HG03097 (cell line): ENCODE measurements at regions not wholly inside any gene's neighbourhood (a gene's known extent, or its start where the extent isn't known, plus 50 kb on each side); places are given as distances from the start of the nearest gene placed in this dataset.

ENCODE experiments used
- ATAC-seq: cut with Tn5 transposase; IDR thresholded peaks from one replicate; pipeline ENCODE4 v1.9.1; 2021; ENCODE audit not compliant: unreplicated experiment, low FRiP score

DNA sequence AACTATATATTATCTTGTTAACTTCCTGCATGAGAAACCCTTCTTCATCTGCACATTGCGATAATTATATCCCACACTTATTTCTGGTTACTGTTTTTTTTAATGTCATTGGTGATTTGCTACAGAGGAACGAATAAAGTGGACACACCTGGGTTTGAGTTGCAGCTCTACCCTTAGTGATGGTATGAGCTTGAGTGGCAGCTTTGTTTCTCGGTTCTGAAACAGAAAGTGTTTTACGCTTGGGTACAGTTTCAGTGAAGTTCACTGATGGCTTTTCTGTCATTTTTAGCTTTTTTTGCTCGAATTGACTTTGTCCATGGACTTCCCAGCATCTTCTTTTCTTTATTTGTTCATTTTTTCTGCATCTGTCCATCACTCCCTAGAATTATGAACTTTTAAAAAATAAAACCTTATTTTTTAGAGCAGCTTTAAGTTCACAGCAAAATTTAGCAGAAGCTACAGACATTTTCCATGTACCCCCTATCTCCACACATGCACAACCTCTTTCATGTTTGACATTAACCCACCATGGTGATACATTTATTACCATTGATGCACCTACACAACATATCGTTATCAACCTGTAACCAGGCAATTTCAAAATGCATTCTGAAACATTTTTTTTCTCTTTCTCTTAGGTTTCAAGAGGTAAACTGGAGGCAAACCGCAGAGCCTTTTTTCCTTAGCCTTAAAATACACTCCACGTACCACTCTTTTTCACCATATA is 1041.6 kb upstream of the PRKX start:
- ATAC-seq, result peak; percentile 81

DNA sequence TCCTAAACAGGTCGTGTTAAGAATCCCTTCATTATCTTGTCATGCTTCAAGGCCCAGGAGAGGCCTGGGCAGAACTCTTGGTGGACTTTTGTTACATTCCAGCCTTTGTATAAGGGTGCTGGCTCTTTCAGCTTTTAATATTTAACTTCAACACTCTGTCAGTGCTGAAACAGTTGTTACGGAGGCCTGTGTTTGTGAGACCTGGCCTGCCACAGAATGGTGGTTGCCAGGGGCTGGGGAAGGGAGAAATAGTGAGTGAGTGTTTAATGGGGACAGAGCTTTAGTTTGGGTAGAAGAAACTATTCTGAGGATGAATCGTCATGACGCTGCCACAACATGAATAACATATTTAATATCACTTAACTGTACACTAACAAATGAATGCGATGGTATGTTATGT is 1027.6 kb upstream of the PRKX start:
- no peak for ATAC-seq

DNA sequence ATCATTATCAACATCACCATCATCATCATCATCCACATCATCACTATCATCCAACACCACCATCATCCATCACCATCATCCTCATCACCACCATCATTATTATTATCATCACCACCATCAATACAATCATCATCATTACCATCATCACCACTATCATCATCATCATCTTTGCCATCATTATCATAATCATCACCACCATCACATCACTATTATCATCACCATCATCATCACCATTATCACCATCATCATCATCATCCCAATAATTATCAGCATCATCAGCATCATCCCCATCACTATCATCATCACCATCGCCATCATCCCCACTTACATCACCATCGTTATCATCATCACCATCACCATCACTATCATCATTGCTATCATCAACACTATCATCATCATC is 1021.9 kb upstream of the PRKX start:
- no peak for ATAC-seq

DNA sequence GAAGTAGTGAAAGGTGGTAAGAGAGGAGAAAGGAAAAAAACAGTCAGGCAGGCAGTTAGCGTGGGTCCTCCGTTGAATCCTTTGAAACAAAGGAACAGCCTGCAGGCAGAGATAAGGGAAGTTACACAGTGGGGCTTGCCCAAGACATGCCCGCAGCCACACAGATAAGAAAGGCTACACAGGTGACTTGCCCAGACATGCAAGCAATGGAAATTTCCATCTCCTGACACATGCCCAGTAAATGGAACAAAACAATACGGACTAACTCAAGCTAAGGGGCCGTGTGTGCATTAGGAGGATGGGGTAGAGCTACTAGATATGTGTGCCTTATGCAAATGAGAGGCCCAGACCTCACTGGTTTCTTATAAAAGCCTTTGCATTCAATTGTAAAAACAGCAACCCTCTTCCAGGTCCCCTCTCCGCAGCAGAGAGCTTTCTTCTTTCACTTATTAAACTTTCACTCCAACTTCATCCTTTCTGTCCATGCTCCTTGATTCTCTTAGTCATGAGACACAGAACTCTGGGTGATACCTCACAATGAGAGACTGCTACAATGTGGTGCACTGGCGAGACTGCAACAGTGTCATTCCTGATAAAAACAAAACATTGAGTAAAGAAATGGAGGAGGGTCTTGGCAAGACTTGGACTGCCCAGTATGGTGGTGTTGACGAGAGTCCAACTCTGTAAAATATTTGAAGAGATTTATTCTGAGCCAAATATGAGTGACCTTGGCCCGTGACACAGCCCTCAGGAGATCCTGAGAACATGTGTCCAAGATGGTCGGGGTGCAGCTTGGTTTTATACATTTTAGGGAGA is 997.4 kb upstream of the PRKX start:
- no peak for ATAC-seq

- no peak for ATAC-seq
Measured at GRCh38 chrX:4708970-4709760, 995.7 kb upstream of the PRKX start.

- no peak for ATAC-seq
Measured at GRCh38 chrX:4706961-4707360, 993.5 kb upstream of the PRKX start.

DNA sequence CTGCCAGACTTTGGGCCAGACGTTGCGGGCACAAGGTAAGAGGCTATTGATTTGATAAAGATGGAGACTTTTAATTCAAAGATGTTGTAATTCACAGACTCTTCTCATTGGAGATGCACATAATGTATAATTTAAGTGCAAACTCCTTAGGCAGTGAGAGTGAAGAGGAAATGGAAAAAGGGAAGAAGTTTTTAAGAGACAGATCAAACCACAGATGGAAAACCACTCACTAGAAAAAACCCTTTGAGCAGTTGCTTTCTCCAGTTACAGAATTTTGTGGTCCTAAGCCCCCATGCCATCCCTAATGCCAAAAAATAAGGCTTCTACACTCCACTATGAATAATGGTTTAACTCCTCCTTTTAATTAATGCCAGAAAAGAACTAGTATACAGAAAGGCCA is 977.1 kb upstream of the PRKX start:
- no peak for ATAC-seq

GRCh38 chrX:4682636-4683035 is 969.2 kb upstream of the PRKX start:
- ATAC-seq, result no peak

GRCh38 chrX:4675686-4676300 is 962.3 kb upstream of the PRKX start:
- ATAC-seq, result no peak

DNA sequence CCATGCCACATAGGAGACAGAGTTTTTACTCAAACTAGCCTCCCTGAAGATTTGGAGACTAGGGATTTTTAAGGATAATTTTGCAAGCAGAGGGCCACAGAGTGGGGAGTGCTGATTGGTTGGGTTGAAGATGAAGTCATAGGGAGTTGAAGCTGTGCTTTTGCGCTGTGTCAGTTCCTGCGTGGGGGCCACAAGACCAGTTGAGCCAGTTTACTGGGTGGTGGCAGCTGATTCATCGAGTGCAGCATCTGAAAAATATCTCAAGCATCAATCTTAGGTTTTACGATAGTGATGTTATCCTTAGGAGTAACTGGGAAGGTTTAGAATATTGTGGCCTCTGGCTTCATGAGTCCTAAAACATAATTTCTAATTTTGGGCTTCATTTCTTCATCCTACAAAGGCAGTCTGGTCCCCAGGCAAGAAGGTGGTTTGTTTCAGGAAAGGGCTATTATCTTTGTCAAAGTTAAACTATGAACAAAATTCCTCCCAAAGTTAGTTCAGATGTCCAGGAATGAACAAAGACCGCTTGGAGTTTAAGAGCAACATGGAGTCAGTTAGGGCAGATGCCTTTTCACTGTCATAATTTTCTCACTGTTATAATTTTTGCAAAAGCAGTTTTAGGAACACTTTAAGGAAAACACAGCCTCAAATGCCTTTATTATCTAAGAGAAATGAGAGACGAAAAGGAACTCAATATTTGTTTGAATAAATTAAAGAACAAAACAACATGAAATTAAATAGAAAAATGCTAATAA is 960.8 kb upstream of the PRKX start:
- ATAC-seq, result no peak

DNA sequence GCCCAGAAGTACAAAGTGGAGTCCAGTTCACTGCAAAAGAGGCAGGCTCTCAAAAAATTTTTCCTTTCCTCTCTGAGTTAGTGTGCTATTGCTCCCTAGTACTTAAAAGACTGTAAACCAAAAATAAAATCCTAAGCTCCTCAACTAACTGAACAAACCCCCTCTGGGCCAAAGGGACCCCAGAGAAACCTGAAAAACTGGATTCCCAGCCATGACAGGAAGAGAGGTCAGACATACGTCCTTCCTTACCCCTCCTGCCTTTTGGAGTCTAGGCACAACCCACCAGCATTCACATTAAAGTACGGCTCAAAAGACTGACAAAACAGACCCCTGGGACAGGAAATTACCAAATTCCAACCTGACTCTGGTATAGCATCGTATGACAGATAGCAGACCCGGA is 957.9 kb upstream of the PRKX start:
- no peak for ATAC-seq

DNA sequence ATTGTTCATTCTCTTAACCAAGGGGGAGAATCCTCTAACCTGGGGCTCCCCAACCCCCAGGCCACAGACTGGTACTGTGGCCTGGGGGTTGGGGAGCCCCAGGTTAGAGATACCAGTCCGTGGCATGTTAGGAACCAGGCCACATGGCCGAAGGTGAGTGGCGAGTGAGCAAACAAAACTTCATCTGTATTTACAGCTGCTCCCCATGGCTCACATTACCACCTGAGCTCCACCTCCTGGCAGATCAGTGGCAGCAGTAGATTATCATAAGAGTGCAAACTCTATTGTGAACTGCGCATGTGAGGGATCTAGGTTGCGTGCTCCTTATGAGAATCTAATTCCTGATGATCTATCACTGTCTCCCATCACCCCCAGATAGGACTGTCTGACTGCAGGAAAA is 957.2 kb upstream of the PRKX start:
- no peak for ATAC-seq

DNA sequence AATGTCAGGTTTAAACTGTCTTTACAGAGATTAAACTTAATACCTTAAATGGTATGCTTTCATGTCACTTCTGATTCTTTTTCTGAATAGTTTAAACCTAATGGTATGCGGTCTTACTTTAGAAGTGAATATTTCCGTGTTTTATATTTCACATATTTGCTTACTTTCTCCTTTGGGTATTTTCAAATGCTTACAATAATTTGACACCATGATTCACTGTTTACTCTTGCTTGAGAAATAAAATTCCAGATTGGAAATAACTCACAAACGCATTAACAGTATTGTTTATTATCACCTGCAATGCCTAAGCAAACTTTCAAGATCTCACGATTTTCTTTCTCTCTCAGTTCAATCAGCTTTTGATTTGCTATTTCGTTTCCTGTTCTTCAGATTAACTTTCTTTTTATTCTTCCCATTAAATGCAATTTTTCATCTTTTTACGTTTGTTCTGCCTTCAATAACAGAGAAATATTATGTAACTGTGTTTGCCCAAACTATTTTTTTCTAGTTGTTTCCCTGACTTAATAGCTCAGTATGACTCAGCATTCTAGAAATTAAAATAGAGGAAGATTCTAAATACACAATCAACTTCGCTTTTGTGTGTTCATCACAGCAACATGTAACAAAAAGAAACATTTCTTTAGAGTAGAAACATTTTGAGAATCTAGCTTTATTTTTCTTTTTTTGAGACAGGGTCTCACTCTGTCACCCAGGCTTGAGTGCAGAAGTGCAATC is 955.5 kb upstream of the PRKX start:
- no peak for ATAC-seq

GRCh38 chrX:4663085-4663484 is 949.6 kb upstream of the PRKX start:
- no peak for ATAC-seq

- ATAC-seq, result no peak
Measured at GRCh38 chrX:4661771-4662170, 948.3 kb upstream of the PRKX start.

- no peak for ATAC-seq
Measured at GRCh38 chrX:4656419-4656818, 943.0 kb upstream of the PRKX start.

DNA sequence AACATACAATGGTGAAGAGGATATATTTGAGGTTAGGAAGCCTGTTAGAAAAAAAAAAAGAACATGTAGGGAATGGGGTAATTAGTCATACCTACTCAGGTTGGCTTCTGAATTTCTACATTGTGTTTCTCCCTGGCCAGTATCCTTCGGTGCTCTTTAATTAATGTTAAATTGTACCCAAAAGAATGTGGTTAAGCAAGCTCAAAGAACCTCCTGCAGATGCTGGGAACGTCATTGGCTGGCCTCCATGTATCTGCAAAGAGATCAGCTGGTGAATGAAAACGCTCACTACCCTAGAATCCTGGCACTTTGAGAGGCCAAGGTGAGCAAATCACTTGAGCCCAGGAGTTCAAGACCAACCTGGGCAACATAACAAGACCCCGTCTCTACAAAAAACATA is 942.3 kb upstream of the PRKX start:
- ATAC-seq, result no peak

GRCh38 chrX:4642114-4642513 is 928.7 kb upstream of the PRKX start:
- no peak for ATAC-seq

DNA sequence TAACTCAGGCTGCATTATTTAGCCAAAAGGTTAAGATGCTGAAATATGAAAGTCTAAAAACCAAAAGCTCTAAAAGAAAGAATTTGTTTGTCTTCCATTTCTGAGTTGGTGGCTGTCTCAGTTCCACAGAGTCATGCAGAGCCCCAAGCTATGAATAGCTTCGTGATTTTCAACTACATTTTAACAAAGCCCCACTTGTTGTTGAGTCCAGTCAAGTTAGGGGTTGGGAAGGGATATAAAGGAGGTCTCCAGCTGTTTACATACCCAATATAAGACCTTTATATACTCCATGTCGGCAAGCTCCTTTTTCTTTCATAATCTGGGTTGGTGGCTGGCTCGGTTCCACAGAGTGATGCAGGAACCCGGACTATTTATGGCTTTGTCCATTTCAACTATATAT is 924.6 kb upstream of the PRKX start:
- no peak for ATAC-seq

DNA sequence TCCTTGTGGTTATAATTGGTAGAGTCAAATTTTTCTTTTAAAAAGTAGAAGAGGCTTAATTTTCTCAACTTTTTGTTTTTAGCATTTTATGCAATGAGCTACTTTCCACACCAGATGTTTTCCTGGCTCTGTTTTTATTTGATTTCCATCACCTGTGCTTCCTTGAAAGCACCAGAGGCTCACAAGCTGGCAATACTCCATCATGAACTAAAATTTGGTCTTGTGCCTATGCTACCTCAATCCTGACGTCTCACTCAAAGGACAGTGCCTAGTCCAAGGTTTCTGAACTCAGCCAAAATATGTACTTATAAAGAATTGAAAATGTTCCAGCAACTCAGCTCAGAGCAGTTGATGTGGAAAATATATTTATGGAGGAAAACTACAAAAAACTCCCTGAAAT is 914.0 kb upstream of the PRKX start:
- no peak for ATAC-seq
